ENCODE measurements at regions not wholly inside any gene's neighbourhood (a gene's known extent, or its start where the extent isn't known, plus 50 kb on each side); places are given as distances from the start of the nearest gene placed in this dataset.

GRCh38 chr10:64261676-64262075 lies 740.5 kb downstream of the REEP3 start:
- no peaks in the 10 kb centered on the region for H3K9me3 Mint-ChIP-seq

GRCh38 chr10:64265961-64266360 lies 744.8 kb downstream of the REEP3 start:
- Histone ChIP-seq H3K4me1 (ENCODE audit: control insufficient read depth, insufficient read depth, low read length) (no peaks in the 10 kb centered on the region), H3K27ac (ENCODE audit: low read depth, low read length) (no peak overlapping the region), H3K4me3 (ENCODE audit: low read length) (no peak overlapping the region), H3K36me3 (ENCODE audit: control insufficient read depth, insufficient read depth, low read length) (no peaks in the 10 kb centered on the region), H3K27me3 (ENCODE audit: control insufficient read depth, insufficient read depth, low read length, poor library complexity, severe bottlenecking) (no peaks in the 10 kb centered on the region), H3K9me3 (ENCODE audit: control insufficient read depth, low read length) (no peaks in the 10 kb centered on the region), H3K9ac (ENCODE audit: extremely low read depth, low read length, poor library complexity, severe bottlenecking) (no peak overlapping the region)
- 100% methylated on average over 1 of the region's 1 CpG; no CpG with 5 or more reads in 1 of the 2 experiments for WGBS, 2 experiments (ENCODE audit: insufficient coverage in 1 of 2, insufficient read length in 1 of 2)
- Mint-ChIP-seq H3K27ac (no peak overlapping the region), H3K4me1 (no peaks in the 10 kb centered on the region), H3K9me3 (no peaks in the 10 kb centered on the region), H3K36me3 (ENCODE audit: low read depth) (no peaks in the 10 kb centered on the region), H3K4me3 (no peak overlapping the region), H3K27me3 (ENCODE audit: insufficient read depth) (no peaks in the 10 kb centered on the region)
- DNase-seq = no peak
- TF ChIP-seq CTCF (conservative IDR thresholded peaks at IDR 0.05) = no peak

More at GRCh38 chr10:64261676-64262075, 740.5 kb downstream of the REEP3 start:
- no peaks in the 10 kb centered on the region for H3K27me3 ChIP-seq (ENCODE audit: control insufficient read depth, insufficient read depth, low read length, poor library complexity, severe bottlenecking)
- H3K4me3 ChIP-seq (ENCODE audit: low read length) = no peak overlapping the region
- no peaks in the 10 kb centered on the region for H3K36me3 ChIP-seq (ENCODE audit: control insufficient read depth, insufficient read depth, low read length)
- TF ChIP-seq CTCF (conservative IDR thresholded peaks at IDR 0.05) = no peak
- Mint-ChIP-seq H3K4me1 (peaks cover 6% of the 10 kb centered on the region), H3K4me3 (no peak overlapping the region), H3K27me3 (ENCODE audit: insufficient read depth) (no peaks in the 10 kb centered on the region), H3K27ac (no peak overlapping the region), H3K36me3 (ENCODE audit: low read depth) (no peaks in the 10 kb centered on the region)
- DNase-seq = no peak
- H3K9me3 ChIP-seq (ENCODE audit: control insufficient read depth, low read length) = no peaks in the 10 kb centered on the region
- no peak overlapping the region for H3K9ac ChIP-seq (ENCODE audit: extremely low read depth, low read length, poor library complexity, severe bottlenecking)
- H3K27ac ChIP-seq (ENCODE audit: low read depth, low read length) = no peak overlapping the region
- 95% methylated on average over 1 of the region's 1 CpG; no CpG with 5 or more reads in 1 of the 2 experiments for WGBS, 2 experiments (ENCODE audit: insufficient coverage in 1 of 2, insufficient read length in 1 of 2)
- H3K4me1 ChIP-seq (ENCODE audit: control insufficient read depth, insufficient read depth, low read length) = no peaks in the 10 kb centered on the region

GRCh38 chr10:64271508-64271907 lies 750.3 kb downstream of the REEP3 start:
- no peaks in the 10 kb centered on the region for H3K4me1 Mint-ChIP-seq
- H3K36me3 Mint-ChIP-seq (ENCODE audit: low read depth) = no peaks in the 10 kb centered on the region
- H3K9me3 ChIP-seq (ENCODE audit: control insufficient read depth, low read length) = no peaks in the 10 kb centered on the region
- no peak overlapping the region for H3K27ac ChIP-seq (ENCODE audit: low read depth, low read length)
- 86% methylated on average over 3 of the region's 3 CpGs for WGBS, 2 experiments (ENCODE audit: insufficient coverage in 1 of 2, insufficient read length in 1 of 2)
- no peaks in the 10 kb centered on the region for H3K9me3 Mint-ChIP-seq
- no peaks in the 10 kb centered on the region for H3K27me3 ChIP-seq (ENCODE audit: control insufficient read depth, insufficient read depth, low read length, poor library complexity, severe bottlenecking)
- no peak for DNase-seq
- no peak overlapping the region for H3K4me3 Mint-ChIP-seq
- no peak overlapping the region for H3K9ac ChIP-seq (ENCODE audit: extremely low read depth, low read length, poor library complexity, severe bottlenecking)
- H3K36me3 ChIP-seq (ENCODE audit: control insufficient read depth, insufficient read depth, low read length) = no peaks in the 10 kb centered on the region
- no peak for TF ChIP-seq CTCF (conservative IDR thresholded peaks at IDR 0.05)
- no peaks in the 10 kb centered on the region for H3K4me1 ChIP-seq (ENCODE audit: control insufficient read depth, insufficient read depth, low read length)
- no peak overlapping the region for H3K27ac Mint-ChIP-seq
- no peak overlapping the region for H3K4me3 ChIP-seq (ENCODE audit: low read length)
- H3K27me3 Mint-ChIP-seq (ENCODE audit: insufficient read depth) = no peaks in the 10 kb centered on the region
